HUDEP-2 (cell line): ENCODE measurements at regions not wholly inside any gene's neighbourhood (a gene's known extent, or its start where the extent isn't known, plus 50 kb on each side); places are given as distances from the start of the nearest gene placed in this dataset.
"Not testable (repeated sequence)": the region's sequence is repeated elsewhere in the genome, so short reads cannot be mapped to it uniquely, and the experiment has no call there.

Experiments used
- DNase-seq, 76 experiments: peaks; one replicate each; lab custom pipeline; 2025; ENCODE audit not compliant: unreplicated experiment in 76 of 76; lab: John Stamatoyannopoulos, UW

GRCh38 chr6:55052846-55053245 is 121.5 kb upstream of the HCRTR2 start:
- no peak for DNase-seq

- no peak for DNase-seq
Observed at GRCh38 chr6:55058682-55059081, 115.6 kb upstream of the HCRTR2 start.

GRCh38 chr6:55064711-55065420 is 109.4 kb upstream of the HCRTR2 start:
- no peak for DNase-seq

- peak in 16 of 76 experiments; percentile 0 to 43 (median 8) for DNase-seq
Observed at GRCh38 chr6:55069132-55069781, 105.1 kb upstream of the HCRTR2 start.

GRCh38 chr6:55082021-55082420 is 92.3 kb upstream of the HCRTR2 start:
- no peak for DNase-seq

GRCh38 chr6:55088011-55088410 is 86.3 kb upstream of the HCRTR2 start:
- DNase-seq = not testable (repeated sequence)

- DNase-seq = no peak
Observed at GRCh38 chr6:55088902-55089301, 85.4 kb upstream of the HCRTR2 start.

- DNase-seq = no peak
Observed at GRCh38 chr6:55089325-55089724, 85.0 kb upstream of the HCRTR2 start.

GRCh38 chr6:55100686-55101085 is 73.6 kb upstream of the HCRTR2 start:
- no peak for DNase-seq

GRCh38 chr6:55101157-55101556 is 73.2 kb upstream of the HCRTR2 start:
- DNase-seq = no peak

- no peak for DNase-seq
Observed at GRCh38 chr6:55108134-55109130, 65.9 kb upstream of the HCRTR2 start.

- no peak for DNase-seq
Observed at GRCh38 chr6:55117267-55117666, 57.0 kb upstream of the HCRTR2 start.

- DNase-seq = not testable (repeated sequence)
Observed at GRCh38 chr6:55124241-55124640, 50.1 kb upstream of the HCRTR2 start.
